ENCODE measurements at regions not wholly inside any gene's neighbourhood (a gene's known extent, or its start where the extent isn't known, plus 50 kb on each side); places are given as distances from the start of the nearest gene placed in this dataset.
"Not testable (repeated sequence)": the region's sequence is repeated elsewhere in the genome, so short reads cannot be mapped to it uniquely, and the experiment has no call there.

- DNase-seq (ENCODE audit: low read depth in 2 of 3, low spot score in 1 of 3), result no peak
These were observed 87.6 kb upstream of the KBTBD8 start for GRCh38 chr3:66910266-66911055.

- no peak for DNase-seq (ENCODE audit: low read depth in 2 of 3, low spot score in 1 of 3)
These were observed 85.8 kb upstream of the KBTBD8 start for GRCh38 chr3:66912306-66912705.

GRCh38 chr3:66922058-66922457 is 76.0 kb upstream of the KBTBD8 start:
- no peak for DNase-seq (ENCODE audit: low read depth in 2 of 3, low spot score in 1 of 3)

- no peak for DNase-seq (ENCODE audit: low read depth in 2 of 3, low spot score in 1 of 3)
These were observed 74.1 kb upstream of the KBTBD8 start for GRCh38 chr3:66923969-66924368.

- no peak for DNase-seq (ENCODE audit: low read depth in 2 of 3, low spot score in 1 of 3)
These were observed 69.9 kb upstream of the KBTBD8 start for GRCh38 chr3:66928252-66928651.

- DNase-seq (ENCODE audit: low read depth in 2 of 3, low spot score in 1 of 3), result no peak
These were observed 66.8 kb upstream of the KBTBD8 start for GRCh38 chr3:66931291-66931690.

GRCh38 chr3:66931699-66932098 is 66.4 kb upstream of the KBTBD8 start:
- no peak for DNase-seq (ENCODE audit: low read depth in 2 of 3, low spot score in 1 of 3)

GRCh38 chr3:66933233-66933632 is 64.9 kb upstream of the KBTBD8 start:
- DNase-seq (ENCODE audit: low read depth in 2 of 3, low spot score in 1 of 3), result no peak

- no peak for DNase-seq (ENCODE audit: low read depth in 2 of 3, low spot score in 1 of 3)
These were observed 64.1 kb upstream of the KBTBD8 start for GRCh38 chr3:66934041-66934440.

- DNase-seq (ENCODE audit: low read depth in 2 of 3, low spot score in 1 of 3), result no peak
These were observed 63.4 kb upstream of the KBTBD8 start for GRCh38 chr3:66934725-66935124.

- not testable (repeated sequence) for DNase-seq (ENCODE audit: low read depth in 2 of 3, low spot score in 1 of 3)
These were observed 61.1 kb upstream of the KBTBD8 start for GRCh38 chr3:66937041-66937440.

- peak in 2 of 3 donors; percentile 0 to 34 for DNase-seq (ENCODE audit: low read depth in 2 of 3, low spot score in 1 of 3)
These were observed 59.7 kb upstream of the KBTBD8 start for GRCh38 chr3:66938338-66938963.

- DNase-seq (ENCODE audit: low read depth in 2 of 3, low spot score in 1 of 3), result no peak
These were observed 50.1 kb upstream of the KBTBD8 start for GRCh38 chr3:66948041-66948440.

Measured in stimulated activated CD4-positive, alpha-beta T cell treated with anti-CD3 and anti-CD28 coated beads, Interleukin-12 subunit alpha, Interleukin-12 subunit beta, amount 100 ng/mL, for 48 hours (primary cell).